Spleen (tissue), 7 donors: ENCODE measurements at regions not wholly inside any gene's neighbourhood (a gene's known extent, or its start where the extent isn't known, plus 50 kb on each side); places are given as distances from the start of the nearest gene placed in this dataset.

Source experiments
- CTCF ChIP-seq, 11 experiments: fragments of 200-600 bp in 7 of 11; fragments of 450-650 bp in 4 of 11; sonication (generic) in 4 of 11; IDR thresholded peaks in 8 of 11; conservative IDR thresholded peaks in 3 of 11; 1 replicate in 7 of 11; 2 replicates in 4 of 11; pipeline versions ENCODE4 v1.4.0 to v1.8.0; 2016 to 2021; ENCODE audit warnings: antibody characterized with exemption in 11 of 11, inconsistent platforms in 4 of 11, mild to moderate bottlenecking in 1 of 11
- POLR2A ChIP-seq, 3 donors: fragments of 450-650 bp; IDR thresholded peaks; one replicate each; pipeline ENCODE4 v1.5.1; 2017; ENCODE audit warnings: antibody characterized with exemption in 3 of 3, mild to moderate bottlenecking in 1 of 3
- POLR2AphosphoS5 ChIP-seq, 3 donors: sonication (generic); formaldehyde crosslinking; IDR thresholded peaks; one replicate each; pipeline ENCODE4 v1.5.1; 2017; ENCODE audit warnings: antibody characterized with exemption in 3 of 3
- donor health status: DM: no; HTN: no; CAD: no; lungs with moderate emphysema.
- donor health status: DM: no; HTN: no; CAD: no.
- donor health status: DM: no; HTN: no; CAD: no.

DNA sequence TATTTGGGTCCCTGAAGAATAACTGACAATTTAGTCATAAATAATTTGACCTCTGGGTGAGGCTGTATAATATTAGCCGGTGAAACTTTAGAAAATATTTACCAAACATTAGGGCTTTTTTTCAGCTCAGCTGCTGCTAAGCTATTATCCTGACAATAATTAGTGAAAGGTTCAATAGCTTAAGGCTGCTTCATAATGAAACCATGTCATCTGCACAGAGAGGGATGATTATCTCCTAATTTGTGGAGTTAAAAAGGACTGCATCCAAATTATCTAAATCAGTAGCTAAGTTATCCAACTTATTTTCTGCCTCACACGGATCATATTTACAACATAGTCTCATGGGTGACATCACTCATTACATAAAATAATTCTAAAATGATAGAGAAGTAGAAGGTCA lies 1249.8 kb downstream of the RAPGEF2 start:
- no peak for TF ChIP-seq CTCF (IDR thresholded peaks at IDR 0.05 in 8 of 11, conservative IDR thresholded peaks at IDR 0.05 in 3 of 11)
- TF ChIP-seq POLR2A (IDR thresholded peaks at IDR 0.05) = no peak
- TF ChIP-seq POLR2AphosphoS5 (IDR thresholded peaks at IDR 0.05) = no peak
